ENCODE measurements at regions not wholly inside any gene's neighbourhood (a gene's known extent, or its start where the extent isn't known, plus 50 kb on each side); places are given as distances from the start of the nearest gene placed in this dataset.
"Not testable (repeated sequence)": the region's sequence is repeated elsewhere in the genome, so short reads cannot be mapped to it uniquely, and the experiment has no call there.

- DNase-seq (ENCODE audit: low read depth): no peak
Observed at GRCh38 chrX:137646472-137646871, 80.5 kb downstream of the ZIC3 start.

DNA sequence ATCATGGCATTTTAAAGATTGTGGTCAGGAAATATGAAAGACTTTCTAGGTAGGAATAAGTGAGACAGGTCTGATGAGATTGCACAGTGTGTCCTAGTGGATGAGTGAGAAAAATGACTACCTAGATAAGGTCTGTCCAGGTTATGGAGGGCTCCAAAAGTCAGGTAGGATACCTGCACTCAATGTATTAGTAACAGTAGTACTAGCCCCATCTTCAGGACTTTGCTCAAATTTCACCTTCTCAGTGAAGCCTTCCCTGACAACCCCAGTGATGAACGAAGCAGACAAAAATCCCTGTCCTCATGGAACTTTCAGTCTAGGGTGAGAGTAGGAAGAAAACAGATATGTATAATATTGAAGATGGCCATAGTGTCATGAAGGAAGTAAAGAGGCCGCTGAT lies 85.7 kb downstream of the ZIC3 start:
- no peak for DNase-seq (ENCODE audit: low read depth)

DNA sequence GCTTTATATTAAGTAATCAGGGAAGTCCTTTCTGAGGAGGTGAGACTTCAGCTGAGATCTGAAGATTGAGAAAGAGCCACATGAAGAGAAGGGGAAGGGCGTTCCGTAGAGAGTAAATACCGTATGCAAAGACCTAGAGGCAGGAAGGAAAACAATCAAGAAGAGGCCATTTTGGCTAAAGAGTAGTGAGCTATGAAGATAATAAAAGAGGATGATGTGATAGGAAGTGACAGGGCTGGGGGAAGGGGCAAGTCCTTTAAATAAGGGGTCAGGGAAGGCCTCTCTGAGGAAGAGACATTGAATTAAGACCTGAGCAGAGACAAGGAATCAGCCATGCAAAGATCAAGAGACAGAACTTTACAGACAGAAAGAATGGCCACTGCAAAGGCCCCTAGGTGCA lies 86.2 kb downstream of the ZIC3 start:
- no peak for DNase-seq (ENCODE audit: low read depth)

DNA sequence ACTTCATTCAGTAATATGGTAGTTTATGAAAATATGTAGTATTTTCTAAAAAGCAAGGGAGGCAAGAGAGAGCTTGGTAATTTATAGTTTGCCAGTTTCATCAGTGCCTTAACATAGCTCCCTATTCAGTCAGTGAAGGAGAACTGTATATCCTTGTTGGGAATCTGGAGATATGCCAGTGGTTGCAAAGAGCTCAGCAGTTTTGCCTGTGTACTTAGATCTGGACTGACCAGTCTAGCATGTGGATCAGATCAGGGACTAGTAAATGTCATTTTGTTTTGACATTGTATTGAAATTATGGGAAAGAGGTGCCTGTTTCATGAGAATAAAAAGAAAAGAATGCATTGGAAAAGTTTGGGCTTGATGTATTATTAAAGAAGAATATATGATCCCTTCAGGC lies 88.6 kb downstream of the ZIC3 start:
- no peak for DNase-seq (ENCODE audit: low read depth)

DNA sequence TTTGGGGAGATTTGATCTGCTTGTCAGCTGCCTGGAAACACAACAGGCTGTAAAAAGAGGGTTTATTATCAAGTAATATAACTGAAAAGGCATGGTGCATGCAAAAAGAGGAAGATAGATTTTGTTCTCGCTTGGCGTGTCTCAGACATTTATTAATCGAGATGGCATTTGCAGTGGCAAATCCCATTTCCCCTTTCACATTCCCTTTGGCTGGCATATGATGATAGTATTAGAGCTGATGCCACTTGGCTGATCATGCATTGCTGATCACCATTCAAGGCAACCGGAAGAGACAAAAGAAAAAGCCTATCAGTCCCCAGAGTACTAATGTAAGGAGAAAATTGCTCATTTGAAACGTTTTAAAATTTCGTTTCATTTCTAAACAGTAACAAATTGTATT lies 101.8 kb downstream of the ZIC3 start:
- DNase-seq (ENCODE audit: low read depth): no peak

DNA sequence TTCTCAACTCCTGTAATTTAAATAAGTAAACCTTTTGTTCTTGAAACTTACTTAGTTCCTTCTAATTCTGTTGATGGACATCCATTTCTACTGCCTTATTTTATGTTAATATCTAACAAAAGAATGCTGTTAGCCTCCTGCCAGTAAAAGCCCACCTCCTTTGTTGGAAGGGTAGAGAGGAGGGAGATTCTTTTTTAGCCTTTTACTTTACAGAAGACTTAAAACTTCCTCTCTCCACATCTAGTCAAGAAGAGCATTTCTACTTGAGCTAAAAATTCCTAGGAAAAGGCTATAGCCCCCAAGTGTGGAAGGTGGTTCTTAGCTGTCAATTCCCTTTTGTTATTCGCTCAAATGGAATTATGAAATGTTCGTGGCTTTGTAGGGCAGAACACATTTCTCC lies 118.7 kb downstream of the ZIC3 start:
- no peak for DNase-seq (ENCODE audit: low read depth)

- no peak for DNase-seq (ENCODE audit: low read depth)
Observed at GRCh38 chrX:137695417-137695816, 129.5 kb downstream of the ZIC3 start.

DNA sequence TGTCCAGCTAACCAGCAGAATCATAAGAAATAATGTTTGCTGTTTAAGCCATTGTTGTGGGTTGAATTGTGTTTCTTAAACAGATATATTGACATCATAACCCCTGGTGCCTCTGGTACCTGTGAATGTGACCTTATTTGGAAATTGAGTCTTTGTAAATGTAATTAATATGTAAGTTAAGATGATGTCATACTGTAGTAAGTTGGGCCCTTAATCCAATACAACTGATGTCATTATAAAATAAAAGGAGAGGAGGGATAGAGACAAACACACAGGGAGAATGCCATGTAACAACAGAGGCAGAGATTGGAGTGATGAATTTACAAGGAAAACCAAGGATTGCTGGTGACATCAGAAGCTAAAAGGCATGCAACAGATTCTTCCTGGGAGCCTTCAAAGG lies 141.4 kb downstream of the ZIC3 start:
- no peak for DNase-seq (ENCODE audit: low read depth)

GRCh38 chrX:137742846-137743245 lies 176.9 kb downstream of the ZIC3 start:
- no peak for DNase-seq (ENCODE audit: low read depth)

GRCh38 chrX:137743414-137743813 lies 177.5 kb downstream of the ZIC3 start:
- DNase-seq (ENCODE audit: low read depth): no peak

DNA sequence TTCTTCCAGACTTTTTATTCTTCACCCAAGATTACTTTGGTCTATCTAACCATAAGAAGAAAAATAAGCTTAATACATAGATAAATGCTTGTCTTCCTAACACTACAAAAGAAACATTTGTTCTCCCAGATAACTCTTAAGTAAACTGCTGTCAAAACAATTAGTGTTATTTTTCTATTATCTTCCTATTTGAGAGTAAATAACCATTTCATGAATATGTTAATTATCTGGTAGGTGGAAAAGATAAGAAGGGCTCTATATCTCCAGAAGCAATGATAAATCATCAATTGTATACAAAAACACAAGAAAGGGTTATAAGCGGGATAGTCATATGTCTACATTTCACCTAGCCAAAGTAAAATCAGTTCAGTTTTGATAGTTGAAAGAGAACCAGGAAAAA lies 180.4 kb downstream of the ZIC3 start:
- DNase-seq (ENCODE audit: low read depth): no peak

- no peak for DNase-seq (ENCODE audit: low read depth)
Observed at GRCh38 chrX:137747244-137748043, 181.5 kb downstream of the ZIC3 start.

DNA sequence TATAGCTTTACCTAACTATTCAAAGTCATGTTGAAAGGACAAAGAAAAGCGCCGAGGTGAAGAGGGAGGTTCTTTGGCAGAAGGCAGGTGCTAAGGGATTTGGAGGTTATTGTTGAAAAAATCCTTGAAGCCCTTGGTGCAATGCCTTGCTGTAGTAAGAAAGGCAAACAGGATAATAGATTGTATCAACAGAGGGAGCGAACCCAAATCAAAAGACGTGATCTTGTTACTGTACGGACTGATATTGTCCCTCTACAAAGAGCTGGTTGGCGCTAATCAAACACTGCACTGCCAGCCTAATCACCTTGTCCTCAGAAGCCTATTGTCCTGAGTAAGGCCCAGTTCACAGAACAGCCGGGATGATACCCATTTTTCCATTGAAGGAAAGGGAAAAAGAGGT lies 182.9 kb downstream of the ZIC3 start:
- DNase-seq (ENCODE audit: low read depth): no peak

DNA sequence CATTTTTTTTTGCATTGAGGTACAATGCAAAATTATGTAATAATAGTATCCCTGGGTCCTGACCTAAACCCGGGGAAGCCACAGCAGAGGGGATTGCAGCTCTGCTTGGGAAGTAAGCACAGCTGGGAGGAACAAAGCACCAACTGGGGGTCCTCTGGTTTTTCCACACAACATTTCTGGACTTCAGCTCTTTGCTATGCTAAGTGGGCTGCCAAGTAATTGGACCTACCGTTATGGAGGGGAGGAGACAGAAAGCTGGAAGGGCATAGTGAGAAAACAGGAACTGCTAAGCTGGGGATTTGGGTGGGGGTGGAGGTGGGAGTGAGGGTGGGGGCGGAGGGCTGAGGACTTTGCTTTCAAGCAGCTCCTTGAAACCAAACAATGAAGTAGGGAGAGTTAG lies 183.3 kb downstream of the ZIC3 start:
- DNase-seq (ENCODE audit: low read depth): no peak

GRCh38 chrX:137771537-137771936 lies 205.6 kb downstream of the ZIC3 start:
- DNase-seq (ENCODE audit: low read depth): no peak

- no peak for DNase-seq (ENCODE audit: low read depth)
Observed at GRCh38 chrX:137792214-137792613, 226.3 kb downstream of the ZIC3 start.

DNA sequence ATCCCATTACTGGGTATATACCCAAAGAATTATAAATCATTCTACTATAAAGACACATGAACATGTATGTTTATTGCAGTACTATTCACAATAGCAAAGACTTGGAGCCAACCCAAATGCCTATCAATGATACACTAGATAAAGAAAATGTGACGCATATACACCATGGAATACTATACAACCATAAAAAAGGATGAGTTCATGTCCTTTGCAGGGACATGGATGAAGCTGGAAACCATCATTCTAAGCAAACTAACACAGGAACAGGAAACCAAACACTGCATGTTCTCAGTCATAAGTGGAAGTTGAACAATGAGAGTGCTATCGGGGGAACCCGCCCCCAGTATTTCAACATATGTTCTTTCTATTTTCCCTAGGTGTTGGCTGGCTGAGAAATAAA lies 232.0 kb downstream of the ZIC3 start:
- not testable (repeated sequence) for DNase-seq (ENCODE audit: low read depth)

GRCh38 chrX:137823257-137823656 lies 257.3 kb downstream of the ZIC3 start:
- DNase-seq (ENCODE audit: low read depth): no peak

GRCh38 chrX:137847376-137847775 lies 281.4 kb downstream of the ZIC3 start:
- DNase-seq (ENCODE audit: low read depth): no peak

DNA sequence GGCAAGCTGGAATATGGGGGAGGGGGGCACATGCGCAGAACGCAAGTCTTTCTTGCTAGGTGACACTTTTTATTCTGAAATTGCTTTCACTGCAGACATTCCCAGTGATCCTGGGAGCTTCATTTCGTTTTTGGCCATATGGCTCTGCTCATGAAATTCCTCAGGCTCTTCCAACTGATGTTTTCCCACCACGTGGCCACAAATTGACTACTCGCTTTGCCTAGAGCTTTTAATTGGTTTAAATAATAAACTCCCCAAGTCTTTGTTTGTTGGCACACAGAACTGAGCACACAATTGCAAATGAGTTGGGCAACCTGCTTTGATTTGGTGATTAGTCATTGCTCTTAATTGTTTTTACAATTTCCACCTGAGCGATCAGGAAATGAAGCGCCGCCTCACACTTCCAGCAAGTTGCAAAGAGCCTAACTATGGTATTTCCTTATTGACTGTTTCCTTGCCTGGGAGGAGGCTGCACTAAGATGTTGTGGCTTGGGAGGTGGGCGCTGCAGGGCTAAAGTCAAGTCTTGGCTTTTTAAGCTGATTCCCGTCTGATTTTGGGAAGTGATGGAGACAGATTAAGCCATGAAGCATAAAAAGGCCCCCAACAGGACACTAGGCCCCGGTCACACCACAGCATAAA lies 282.5 kb downstream of the ZIC3 start:
- no peak for DNase-seq (ENCODE audit: low read depth)

- no peak for DNase-seq (ENCODE audit: low read depth)
Observed at GRCh38 chrX:137852502-137852901, 286.6 kb downstream of the ZIC3 start.

DNA sequence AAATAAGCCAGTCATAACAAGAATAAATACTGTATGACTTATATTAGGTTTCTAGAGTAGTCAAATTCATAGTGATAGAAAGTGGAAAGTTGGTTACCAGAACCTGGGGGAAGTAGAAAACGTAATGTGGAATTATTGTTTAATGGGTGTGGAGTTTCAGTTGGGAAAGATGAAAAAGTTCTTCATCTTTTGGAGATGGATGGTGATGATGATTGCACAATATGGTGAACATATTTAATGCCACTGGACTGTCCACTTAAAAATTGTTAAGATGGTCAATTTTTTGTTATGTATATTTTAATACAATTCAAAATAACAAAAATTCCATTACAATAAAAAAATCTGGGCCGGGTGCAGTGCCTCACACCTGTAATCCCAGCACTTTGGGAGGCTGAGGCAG lies 289.6 kb downstream of the ZIC3 start:
- no peak for DNase-seq (ENCODE audit: low read depth)

DNA sequence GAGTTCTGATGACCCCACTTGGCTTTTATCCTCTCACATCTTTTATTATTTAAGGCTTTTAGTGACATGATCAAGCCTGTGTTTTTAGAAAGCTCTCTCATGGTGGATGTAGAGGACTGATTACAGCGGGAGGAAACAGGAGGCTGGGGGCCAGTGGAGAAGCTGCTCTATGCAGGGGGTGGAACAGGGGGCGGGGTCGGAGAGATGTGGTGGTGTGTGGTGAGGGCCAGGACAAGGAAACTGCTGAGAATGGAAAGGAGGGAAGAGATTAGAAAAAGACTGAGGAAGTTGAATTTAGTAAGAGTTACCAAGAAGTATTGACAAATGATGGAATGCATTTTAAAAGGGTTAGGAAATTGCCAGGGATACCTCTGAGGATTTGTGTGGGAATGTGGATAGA lies 292.2 kb downstream of the ZIC3 start:
- DNase-seq (ENCODE audit: low read depth): no peak

DNA sequence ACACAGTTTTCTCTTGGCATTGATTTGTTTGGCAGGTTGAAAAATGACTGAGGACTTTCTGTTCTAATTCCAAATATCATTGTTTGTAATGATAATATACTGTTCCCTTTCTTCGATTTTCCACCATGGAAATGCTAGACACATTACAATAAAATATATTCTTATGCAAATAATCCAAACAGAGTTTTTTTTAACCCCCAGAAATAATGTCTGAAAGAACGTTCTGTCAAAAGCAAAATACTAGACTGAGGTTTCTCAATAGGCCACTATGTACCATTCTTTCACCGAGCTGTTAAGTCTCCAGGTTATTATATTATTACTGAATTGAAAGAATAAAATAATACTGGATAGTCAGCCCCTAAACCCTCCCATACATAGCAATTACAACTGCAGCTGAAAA lies 312.5 kb downstream of the ZIC3 start:
- DNase-seq (ENCODE audit: low read depth): no peak

All from RPMI7951 (cell line).